Gastroesophageal sphincter (tissue), 4 donors: ENCODE measurements at regions not wholly inside any gene's neighbourhood (a gene's known extent, or its start where the extent isn't known, plus 50 kb on each side); places are given as distances from the start of the nearest gene placed in this dataset.

Source experiments
- ATAC-seq: fragments of 150-250 bp; one replicate; pipeline ENCODE4 v1.9.1; 2016; ENCODE audit warnings: mild to moderate bottlenecking, moderate library complexity
- H3K27ac ChIP-seq, 4 donors: fragments of 200-600 bp; sonication (generic) in 3 of 4; 1 replicate in 3 of 4; 2 replicates in 1 of 4; pipeline ENCODE4 v1.5.1; 2016 to 2019
- H3K27me3 ChIP-seq: fragments of 200-600 bp; sonication (generic); one replicate; pipeline ENCODE4 v1.5.1; 2019
- H3K36me3 ChIP-seq, 2 donors: fragments of 200-600 bp; sonication (generic); one replicate each; pipeline ENCODE4 v1.5.1; 2019; ENCODE audit warnings: control low read depth in 1 of 2
- H3K4me1 ChIP-seq, 3 donors: fragments of 200-600 bp; sonication (generic); 1 replicate in 2 of 3; 2 replicates in 1 of 3; pipeline ENCODE4 v1.5.1; 2016 to 2019; ENCODE audit warnings: control low read depth in 2 of 3
- H3K4me3 ChIP-seq, 2 donors: fragments of 200-600 bp; sonication (generic); one replicate each; pipeline ENCODE4 v1.5.1; 2019; ENCODE audit warnings: mild to moderate bottlenecking in 1 of 2, moderate library complexity in 1 of 2
- H3K9me3 ChIP-seq, 3 donors: fragments of 200-600 bp; sonication (generic); one replicate each; pipeline ENCODE4 v1.5.1; 2017 to 2019; ENCODE audit warnings: control low read depth in 2 of 3
- EP300 ChIP-seq: sonication (generic); formaldehyde crosslinking; IDR thresholded peaks from one replicate; pipeline ENCODE4 v1.6.1; 2017; ENCODE audit warnings: antibody characterized with exemption, mild to moderate bottlenecking
- POLR2A ChIP-seq, 2 donors: fragments of 450-650 bp; IDR thresholded peaks; one replicate each; pipeline ENCODE4 v1.6.1; 2017; ENCODE audit warnings: antibody characterized with exemption in 2 of 2, mild to moderate bottlenecking in 2 of 2, moderate library complexity in 1 of 2
- POLR2AphosphoS5 ChIP-seq: sonication (generic); formaldehyde crosslinking; IDR thresholded peaks from one replicate; pipeline ENCODE4 v1.6.1; 2017; ENCODE audit warnings: antibody characterized with exemption
- WGBS, 2 donors: methylation state at CpG; one replicate each; pipeline ENCODE4 v1.1.5; 2018; ENCODE audit warnings: low coverage in 1 of 2; 5-methylcytosine and 5-hydroxymethylcytosine counted together
- TF ChIP-seq, protein P1 (sequence below), 4 experiments: fragments of 200-600 bp in 2 of 4; fragments of 450-650 bp in 2 of 4; sonication (generic) in 1 of 4; IDR thresholded peaks; one replicate each; pipeline ENCODE4 v1.5.1; 2017 to 2019; ENCODE audit warnings: antibody characterized with exemption in 4 of 4, mild to moderate bottlenecking in 2 of 4, moderate library complexity in 2 of 4

DNA sequence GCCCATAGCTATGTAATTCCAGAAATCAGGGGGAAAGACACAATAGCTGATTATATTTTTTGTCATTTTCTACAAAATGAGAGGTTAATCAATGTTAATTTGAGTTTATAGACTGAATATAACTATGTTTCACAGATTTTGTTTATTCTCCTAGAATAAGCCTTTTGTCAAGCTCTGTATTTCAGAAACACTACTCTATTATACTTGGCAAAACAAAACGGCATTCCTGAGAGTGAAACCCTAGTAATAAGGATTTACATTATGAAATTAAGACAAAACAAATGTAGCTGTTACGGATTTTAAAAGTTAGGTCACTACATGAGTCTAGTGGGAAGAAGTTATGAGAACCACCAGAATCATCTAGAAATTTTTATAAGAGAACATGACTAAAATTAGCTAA is 334.2 kb downstream of the KLF12 start:
- TF ChIP-seq POLR2AphosphoS5 (no peak), EP300 (no peak), POLR2A (IDR thresholded peaks at IDR 0.05) (no peak)
- TF ChIP-seq, protein P1, sequence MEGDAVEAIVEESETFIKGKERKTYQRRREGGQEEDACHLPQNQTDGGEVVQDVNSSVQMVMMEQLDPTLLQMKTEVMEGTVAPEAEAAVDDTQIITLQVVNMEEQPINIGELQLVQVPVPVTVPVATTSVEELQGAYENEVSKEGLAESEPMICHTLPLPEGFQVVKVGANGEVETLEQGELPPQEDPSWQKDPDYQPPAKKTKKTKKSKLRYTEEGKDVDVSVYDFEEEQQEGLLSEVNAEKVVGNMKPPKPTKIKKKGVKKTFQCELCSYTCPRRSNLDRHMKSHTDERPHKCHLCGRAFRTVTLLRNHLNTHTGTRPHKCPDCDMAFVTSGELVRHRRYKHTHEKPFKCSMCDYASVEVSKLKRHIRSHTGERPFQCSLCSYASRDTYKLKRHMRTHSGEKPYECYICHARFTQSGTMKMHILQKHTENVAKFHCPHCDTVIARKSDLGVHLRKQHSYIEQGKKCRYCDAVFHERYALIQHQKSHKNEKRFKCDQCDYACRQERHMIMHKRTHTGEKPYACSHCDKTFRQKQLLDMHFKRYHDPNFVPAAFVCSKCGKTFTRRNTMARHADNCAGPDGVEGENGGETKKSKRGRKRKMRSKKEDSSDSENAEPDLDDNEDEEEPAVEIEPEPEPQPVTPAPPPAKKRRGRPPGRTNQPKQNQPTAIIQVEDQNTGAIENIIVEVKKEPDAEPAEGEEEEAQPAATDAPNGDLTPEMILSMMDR (IDR thresholded peaks at IDR 0.05), result no peak
- Histone ChIP-seq H3K4me3 (no peak overlapping the region), H3K9me3 (no peaks in the 10 kb centered on the region), H3K36me3 (no peaks in the 10 kb centered on the region), H3K4me1 (peaks cover 0 to 9% (median 0%) of the 10 kb centered on the region in 3 donors), H3K27ac (no peak overlapping the region), H3K27me3 (no peaks in the 10 kb centered on the region)
- no peak for ATAC-seq
- WGBS, 2 donors, result 18 to 84% methylated on average over 2 of the region's 2 CpGs

DNA sequence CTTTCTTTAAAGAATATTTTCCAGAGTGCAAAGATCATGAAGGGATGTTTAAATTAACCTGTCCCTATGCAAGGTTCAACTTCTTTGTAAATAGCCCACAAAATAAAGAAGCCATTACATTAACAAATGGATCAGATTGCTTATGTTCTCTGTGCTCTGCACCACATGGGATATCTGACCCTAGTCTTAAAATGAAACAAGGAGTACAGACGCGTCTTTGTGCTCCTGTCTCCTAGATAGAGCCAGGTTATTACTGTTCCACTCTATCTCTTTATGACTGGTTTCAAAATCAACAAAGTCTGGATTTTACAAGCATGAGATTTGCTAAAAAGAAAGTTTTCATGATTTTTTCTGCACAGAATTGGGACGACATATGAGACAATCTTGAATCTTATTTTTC is 339.4 kb downstream of the KLF12 start:
- no peaks in the 10 kb centered on the region for H3K9me3 ChIP-seq
- no peaks in the 10 kb centered on the region for H3K27me3 ChIP-seq
- TF ChIP-seq, protein P1 (IDR thresholded peaks at IDR 0.05), result no peak
- TF ChIP-seq POLR2A (IDR thresholded peaks at IDR 0.05) (no peak), POLR2AphosphoS5 (no peak), EP300 (no peak)
- no peaks in the 10 kb centered on the region for H3K4me1 ChIP-seq
- no peak overlapping the region for H3K4me3 ChIP-seq
- ATAC-seq, result no peak
- H3K27ac ChIP-seq, result no peak overlapping the region
- 88 to 94% methylated on average over 3 of the region's 3 CpGs for WGBS, 2 donors
- no peaks in the 10 kb centered on the region for H3K36me3 ChIP-seq

DNA sequence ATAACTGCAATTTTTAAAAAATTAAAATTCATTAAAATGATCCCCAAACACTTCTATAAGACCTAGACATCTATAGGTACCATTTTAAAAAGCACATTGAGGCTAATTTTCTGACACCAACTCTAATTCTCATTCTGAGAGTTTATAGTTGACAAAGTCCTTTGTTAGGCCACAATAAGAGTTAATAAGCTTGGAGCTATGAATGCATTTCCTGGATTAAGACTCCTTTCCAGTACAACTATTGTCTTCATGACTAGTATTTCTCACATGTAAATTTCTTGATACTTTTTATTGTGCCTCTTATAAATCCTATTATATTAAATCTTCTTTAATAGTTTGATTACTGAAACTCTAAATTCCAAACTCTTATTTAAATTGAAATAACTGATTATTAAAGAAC is 340.8 kb downstream of the KLF12 start:
- TF ChIP-seq POLR2AphosphoS5 (no peak), POLR2A (IDR thresholded peaks at IDR 0.05) (no peak), EP300 (no peak)
- TF ChIP-seq, protein P1 (IDR thresholded peaks at IDR 0.05), result no peak
- Histone ChIP-seq H3K27ac (no peak overlapping the region), H3K27me3 (no peaks in the 10 kb centered on the region), H3K36me3 (no peaks in the 10 kb centered on the region), H3K9me3 (no peaks in the 10 kb centered on the region), H3K4me3 (no peak overlapping the region), H3K4me1 (no peaks in the 10 kb centered on the region)
- ATAC-seq, result no peak

DNA sequence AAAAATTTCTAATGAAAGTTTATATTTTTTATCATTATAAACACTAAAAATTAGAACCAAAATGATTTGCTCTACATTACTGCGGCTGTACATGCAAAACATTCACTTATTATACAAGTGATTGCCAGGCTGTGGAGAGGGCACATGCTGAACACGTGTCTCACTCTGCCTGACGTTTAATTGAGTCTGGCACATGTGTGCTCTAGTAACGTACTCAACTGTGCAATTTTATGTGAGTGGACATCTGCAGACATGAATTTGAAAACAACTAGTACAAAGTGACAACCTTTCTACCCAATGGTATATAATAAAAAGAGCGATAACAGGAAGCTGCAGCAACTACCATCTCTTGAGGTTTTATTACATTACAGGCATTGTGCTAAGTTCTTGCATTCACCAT is 341.4 kb downstream of the KLF12 start:
- no peak overlapping the region for H3K4me3 ChIP-seq
- H3K4me1 ChIP-seq, result no peaks in the 10 kb centered on the region
- WGBS, 2 donors, result 81 to 90% methylated on average over 5 of the region's 5 CpGs
- no peaks in the 10 kb centered on the region for H3K9me3 ChIP-seq
- H3K36me3 ChIP-seq, result no peaks in the 10 kb centered on the region
- no peak overlapping the region for H3K27ac ChIP-seq
- no peak for TF ChIP-seq POLR2A (IDR thresholded peaks at IDR 0.05)
- no peak for ATAC-seq
- H3K27me3 ChIP-seq, result no peaks in the 10 kb centered on the region

DNA sequence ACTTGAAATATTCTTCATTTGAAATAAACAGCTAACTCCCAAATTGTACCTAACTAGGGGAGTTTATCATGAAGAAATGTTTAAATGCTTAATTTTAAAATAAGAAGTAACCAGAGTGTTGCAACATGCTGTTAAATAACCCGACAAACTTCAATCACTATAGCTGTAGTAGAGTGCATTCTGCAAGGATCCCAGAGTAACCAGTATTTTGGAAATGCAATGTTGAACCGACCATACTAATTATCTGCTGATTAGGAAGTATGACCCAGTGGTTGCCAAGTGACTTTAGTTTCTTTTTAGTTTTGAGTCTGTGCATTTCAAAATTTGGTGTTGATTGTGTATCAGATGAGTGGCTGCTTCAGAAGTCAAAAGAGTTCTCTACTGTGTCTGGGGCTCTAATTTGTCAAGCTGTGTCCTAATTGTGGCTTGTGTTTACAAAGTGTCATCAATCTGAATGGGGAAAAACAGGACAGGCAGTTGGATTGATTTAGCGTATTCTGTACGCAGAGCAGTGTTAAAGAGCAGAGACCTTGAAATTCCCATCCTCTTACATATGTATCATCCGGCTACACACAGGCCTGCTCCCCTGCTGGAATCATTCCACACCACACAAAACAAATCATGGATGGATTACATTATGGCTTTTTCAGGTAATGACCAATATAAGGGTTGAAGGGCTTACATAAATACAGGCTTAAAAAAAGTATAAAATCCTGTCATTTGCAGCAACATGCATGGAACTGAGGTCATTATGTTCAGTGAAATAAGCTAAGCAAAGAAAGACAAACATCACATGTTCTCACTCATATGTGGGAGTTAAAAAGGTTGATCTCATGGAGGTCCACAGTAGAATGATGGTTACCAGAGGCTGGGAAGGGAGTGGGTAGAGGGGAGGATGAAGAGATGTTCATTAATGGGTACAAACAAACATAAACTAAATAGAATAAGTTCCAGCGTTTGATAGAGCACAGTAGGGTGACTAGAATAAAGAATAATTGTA is 351.5 kb downstream of the KLF12 start:
- 41 to 49% methylated on average over 5 to 6 of the region's 6 CpGs for WGBS, 2 donors
- Histone ChIP-seq H3K27ac (peak overlapping the region in 3 of 4 donors; percentile 24 to 32 (median 28)), H3K36me3 (no peaks in the 10 kb centered on the region), H3K9me3 (no peaks in the 10 kb centered on the region), H3K4me3 (no peak overlapping the region), H3K27me3 (no peaks in the 10 kb centered on the region), H3K4me1 (peaks cover 0 to 39% (median 0%) of the 10 kb centered on the region in 3 donors)
- ATAC-seq, result no peak
- TF ChIP-seq POLR2AphosphoS5 (no peak), EP300 (no peak), POLR2A (IDR thresholded peaks at IDR 0.05) (no peak)
- TF ChIP-seq, protein P1 (IDR thresholded peaks at IDR 0.05), result no peak
